ENCODE measurements at regions not wholly inside any gene's neighbourhood (a gene's known extent, or its start where the extent isn't known, plus 50 kb on each side); places are given as distances from the start of the nearest gene placed in this dataset.
"Not testable (repeated sequence)": the region's sequence is repeated elsewhere in the genome, so short reads cannot be mapped to it uniquely, and the experiment has no call there.

- no peak for DNase-seq
Observed at GRCh38 chr6:44049989-44050871, 77.0 kb downstream of the MRPL14 start.

GRCh38 chr6:44049163-44049988 lies 77.9 kb downstream of the MRPL14 start:
- DNase-seq: no peak

- DNase-seq: no peak
Observed at GRCh38 chr6:44048277-44048676, 79.0 kb downstream of the MRPL14 start.

- DNase-seq: no peak
Observed at GRCh38 chr6:44047801-44048200, 79.5 kb downstream of the MRPL14 start.

- DNase-seq: no peak
Observed at GRCh38 chr6:44047179-44047546, 80.1 kb downstream of the MRPL14 start.

- DNase-seq: no peak
Observed at GRCh38 chr6:44046516-44047178, 80.6 kb downstream of the MRPL14 start.

GRCh38 chr6:44045672-44046015 lies 81.6 kb downstream of the MRPL14 start:
- DNase-seq: no peak

GRCh38 chr6:44044940-44045671 lies 82.1 kb downstream of the MRPL14 start:
- no peak for DNase-seq

- DNase-seq: no peak
Observed at GRCh38 chr6:44044154-44044539, 83.1 kb downstream of the MRPL14 start.

GRCh38 chr6:44043479-44044153 lies 83.6 kb downstream of the MRPL14 start:
- no peak for DNase-seq

GRCh38 chr6:44042989-44043478 lies 84.2 kb downstream of the MRPL14 start:
- DNase-seq: no peak

- no peak for DNase-seq
Observed at GRCh38 chr6:44042261-44042988, 84.8 kb downstream of the MRPL14 start.

GRCh38 chr6:44041461-44042260 lies 85.6 kb downstream of the MRPL14 start:
- no peak for DNase-seq

- DNase-seq: no peak
Observed at GRCh38 chr6:44040786-44041185, 86.5 kb downstream of the MRPL14 start.

- no peak for DNase-seq
Observed at GRCh38 chr6:44039839-44040350, 87.4 kb downstream of the MRPL14 start.

- no peak for DNase-seq
Observed at GRCh38 chr6:44039191-44039719, 88.0 kb downstream of the MRPL14 start.

- no peak for DNase-seq
Observed at GRCh38 chr6:44038543-44039065, 88.6 kb downstream of the MRPL14 start.

GRCh38 chr6:44037847-44038542 lies 89.3 kb downstream of the MRPL14 start:
- DNase-seq: no peak

- not testable (repeated sequence) for DNase-seq
Observed at GRCh38 chr6:44037276-44037675, 90.0 kb downstream of the MRPL14 start.
